ENCODE measurements at regions not wholly inside any gene's neighbourhood (a gene's known extent, or its start where the extent isn't known, plus 50 kb on each side); places are given as distances from the start of the nearest gene placed in this dataset.

GRCh38 chr14:105797546-105797945 lies 271.2 kb downstream of the TMEM121 start:
- no peak for ATAC-seq (ENCODE audit: insufficient read depth, low FRiP score)
- WGBS, 2 donors: 87 to 93% methylated on average over 1 of the region's 1 CpG

GRCh38 chr14:105805701-105806100 lies 279.3 kb downstream of the TMEM121 start:
- DNase-seq: no peak
- TF ChIP-seq CTCF (IDR thresholded peaks at IDR 0.05; ENCODE audit: control extremely low read depth, extremely low read depth): no peak
- Histone ChIP-seq H3K4me3 (no peak overlapping the region), H3K4me1 (ENCODE audit: control insufficient read depth in 5 of 5, insufficient read depth in 5 of 5, low read length in 5 of 5) (no peaks in the 10 kb centered on the region), H3K9me3 (ENCODE audit: control insufficient read depth in 4 of 4, insufficient read depth in 3 of 4, low read length in 3 of 4) (peaks cover 0 to 20% (median 15%) of the 10 kb centered on the region in 4 donors), H3K27me3 (ENCODE audit: control insufficient read depth in 3 of 3, insufficient read depth in 3 of 3, low read length in 2 of 3) (no peaks in the 10 kb centered on the region), H3K9ac (ENCODE audit: insufficient read depth in 1 of 2, low read length in 2 of 2) (no peak overlapping the region), H3K27ac (ENCODE audit: low read depth in 1 of 2, low read length in 1 of 2) (no peak overlapping the region), H3K36me3 (ENCODE audit: control insufficient read depth in 4 of 4, insufficient read depth in 4 of 4, low read length in 4 of 4) (no peaks in the 10 kb centered on the region)
- ATAC-seq (ENCODE audit: insufficient read depth, low FRiP score): no peak

More at GRCh38 chr14:105797546-105797945, 271.2 kb downstream of the TMEM121 start:
- DNase-seq: no peak
- no peak overlapping the region for H3K27ac ChIP-seq (ENCODE audit: low read depth in 1 of 2, low read length in 1 of 2)
- H3K9ac ChIP-seq (ENCODE audit: insufficient read depth in 1 of 2, low read length in 2 of 2): no peak overlapping the region
- peaks cover 0 to 8% (median 2%) of the 10 kb centered on the region in 4 donors for H3K9me3 ChIP-seq (ENCODE audit: control insufficient read depth in 4 of 4, insufficient read depth in 3 of 4, low read length in 3 of 4)
- no peak for TF ChIP-seq CTCF (IDR thresholded peaks at IDR 0.05; ENCODE audit: control extremely low read depth, extremely low read depth)
- H3K27me3 ChIP-seq (ENCODE audit: control insufficient read depth in 3 of 3, insufficient read depth in 3 of 3, low read length in 2 of 3): no peaks in the 10 kb centered on the region
- H3K4me3 ChIP-seq: no peak overlapping the region
- no peaks in the 10 kb centered on the region for H3K4me1 ChIP-seq (ENCODE audit: control insufficient read depth in 5 of 5, insufficient read depth in 5 of 5, low read length in 5 of 5)
- H3K36me3 ChIP-seq (ENCODE audit: control insufficient read depth in 4 of 4, insufficient read depth in 4 of 4, low read length in 4 of 4): no peaks in the 10 kb centered on the region

- TF ChIP-seq CTCF (IDR thresholded peaks at IDR 0.05; ENCODE audit: control extremely low read depth, extremely low read depth): no peak
- H3K9me3 ChIP-seq (ENCODE audit: control insufficient read depth in 4 of 4, insufficient read depth in 3 of 4, low read length in 3 of 4): peaks cover 0 to 20% (median 14%) of the 10 kb centered on the region in 4 donors
- H3K27ac ChIP-seq (ENCODE audit: low read depth in 1 of 2, low read length in 1 of 2): no peak overlapping the region
- H3K27me3 ChIP-seq (ENCODE audit: control insufficient read depth in 3 of 3, insufficient read depth in 3 of 3, low read length in 2 of 3): no peaks in the 10 kb centered on the region
- ATAC-seq (ENCODE audit: insufficient read depth, low FRiP score): no peak
- no peak overlapping the region for H3K4me3 ChIP-seq
- H3K36me3 ChIP-seq (ENCODE audit: control insufficient read depth in 4 of 4, insufficient read depth in 4 of 4, low read length in 4 of 4): no peaks in the 10 kb centered on the region
- DNase-seq: no peak
- H3K9ac ChIP-seq (ENCODE audit: insufficient read depth in 1 of 2, low read length in 2 of 2): no peak overlapping the region
- 58 to 62% methylated on average over 3 of the region's 3 CpGs for WGBS, 2 donors
- H3K4me1 ChIP-seq (ENCODE audit: control insufficient read depth in 5 of 5, insufficient read depth in 5 of 5, low read length in 5 of 5): no peaks in the 10 kb centered on the region
These were observed 280.2 kb downstream of the TMEM121 start for GRCh38 chr14:105806568-105806967.
